Neural cell (in vitro differentiated cells): ENCODE measurements at regions not wholly inside any gene's neighbourhood (a gene's known extent, or its start where the extent isn't known, plus 50 kb on each side); places are given as distances from the start of the nearest gene placed in this dataset.

ENCODE experiments used
- H2AFZ ChIP-seq: fragments of 200-600, 300-800 bp; sonication (generic), shearing (Covaris generic); 2 replicates; pipeline ENCODE4 v1.6.0; 2014; ENCODE audit warnings: low read depth, mild to moderate bottlenecking, antibody characterized with exemption, low read length, moderate library complexity
- H3F3A ChIP-seq: fragments of 200-600 bp; shearing (Covaris generic); 2 replicates; pipeline ENCODE4 v1.6.1; 2016; ENCODE audit warnings: mild to moderate bottlenecking, moderate library complexity, mixed read lengths, antibody characterized with exemption, low read length; ENCODE audit not compliant: insufficient read depth, poor library complexity, severe bottlenecking
- H3K27ac ChIP-seq: fragments of 200-600, 300-800 bp; sonication (generic), shearing (Covaris generic); 2 replicates; pipeline ENCODE4 v1.5.1; 2014; ENCODE audit warnings: mild to moderate bottlenecking, low read length, moderate library complexity
- H3K27me3 ChIP-seq: fragments of 300-800, 200-600 bp; sonication (generic), shearing (Covaris generic); 2 replicates; pipeline ENCODE4 v1.6.0; 2014; ENCODE audit warnings: mild to moderate bottlenecking, low read depth, low read length, moderate library complexity; ENCODE audit not compliant: insufficient read depth
- H3K36me3 ChIP-seq: fragments of 300-800, 200-600 bp; sonication (generic), shearing (Covaris generic); 2 replicates; pipeline ENCODE4 v1.5.1; 2014; ENCODE audit warnings: mild to moderate bottlenecking, antibody characterized with exemption, low read length, moderate library complexity; ENCODE audit not compliant: insufficient read depth
- H3K4me2 ChIP-seq: fragments of 300-800, 200-600 bp; sonication (generic), shearing (Covaris generic); 2 replicates; pipeline ENCODE4 v1.6.0; 2014; ENCODE audit warnings: mild to moderate bottlenecking, low read length
- H3K4me3 ChIP-seq: fragments of 300-800, 200-600 bp; sonication (generic), shearing (Covaris generic); 2 replicates; pipeline ENCODE4 v1.5.1; 2014; ENCODE audit warnings: mild to moderate bottlenecking, low read length, moderate library complexity
- H3K79me2 ChIP-seq: fragments of 200-600 bp; shearing (Covaris generic); replicated peaks from 2 replicates; pipeline ENCODE4 v1.6.0; 2014; ENCODE audit warnings: mild to moderate bottlenecking, low read length, moderate library complexity; ENCODE audit not compliant: insufficient read depth
- H3K9ac ChIP-seq: fragments of 300-800, 200-600 bp; sonication (generic), shearing (Covaris generic); 2 replicates; pipeline ENCODE4 v1.6.1; 2016; ENCODE audit warnings: mild to moderate bottlenecking, low read length, mixed read lengths
- H3K9me2 ChIP-seq: fragments of 200-600 bp; shearing (Covaris generic); 2 replicates; pipeline ENCODE4 v1.6.1; 2016; ENCODE audit warnings: mild to moderate bottlenecking, low read length, mixed read lengths; ENCODE audit not compliant: insufficient read depth
- H3K9me3 ChIP-seq: fragments of 200-600, 300-800 bp; sonication (generic), shearing (Covaris generic); 2 replicates; pipeline ENCODE4 v1.6.1; 2016; ENCODE audit warnings: mild to moderate bottlenecking, mixed run types, low read length, moderate library complexity, mixed read lengths
- H4K20me1 ChIP-seq: fragments of 200-600 bp; shearing (Covaris generic); 2 replicates; pipeline ENCODE4 v1.6.1; 2016; ENCODE audit warnings: mild to moderate bottlenecking, mixed run types; ENCODE audit not compliant: insufficient read depth
- EP300 ChIP-seq: fragments of 450-650 bp; conservative IDR thresholded peaks from 2 replicates; pipeline ENCODE4 v1.6.1; 2014; ENCODE audit warnings: antibody characterized with exemption, mild to moderate bottlenecking, moderate library complexity; ENCODE audit not compliant: poor library complexity, severe bottlenecking
- EZH2 ChIP-seq: fragments of 200-600, 300-800 bp; shearing (Covaris generic), sonication (generic); IDR thresholded peaks from 2 replicates; pipeline ENCODE4 v1.6.1; 2014; ENCODE audit warnings: antibody characterized with exemption, low read length, borderline replicate concordance, mild to moderate bottlenecking; ENCODE audit not compliant: insufficient read depth, poor library complexity, severe bottlenecking
- MXI1 ChIP-seq: fragments of 450-650 bp; conservative IDR thresholded peaks from 2 replicates; pipeline ENCODE4 v1.6.1; 2014; ENCODE audit warnings: antibody characterized with exemption, mild to moderate bottlenecking; ENCODE audit not compliant: poor library complexity, severe bottlenecking
- POLR2AphosphoS5 ChIP-seq: IDR thresholded peaks from 2 replicates; pipeline ENCODE4 v1.6.1; 2012
- RAD21 ChIP-seq: fragments of 450-650 bp; conservative IDR thresholded peaks from 2 replicates; pipeline ENCODE4 v1.6.1; 2014; ENCODE audit warnings: antibody characterized with exemption, mild to moderate bottlenecking, moderate library complexity
- SMC3 ChIP-seq: fragments of 450-650 bp; conservative IDR thresholded peaks from 2 replicates; pipeline ENCODE4 v1.6.1; 2014; ENCODE audit warnings: antibody characterized with exemption, mild to moderate bottlenecking, moderate library complexity; ENCODE audit not compliant: poor library complexity
- TAF1 ChIP-seq: IDR thresholded peaks from 2 replicates; pipeline ENCODE4 v1.6.1; 2012; ENCODE audit warnings: low read depth
- TF ChIP-seq, protein P1 (sequence below): fragments of 450-650 bp; IDR thresholded peaks from 2 replicates; pipeline ENCODE4 v1.5.1; 2014; ENCODE audit warnings: antibody characterized with exemption, mild to moderate bottlenecking, moderate library complexity; ENCODE audit not compliant: poor library complexity, severe bottlenecking
- TF ChIP-seq, protein P2 (sequence below): IDR thresholded peaks from 2 replicates; pipeline ENCODE4 v1.6.1; 2012; ENCODE audit warnings: borderline replicate concordance

DNA sequence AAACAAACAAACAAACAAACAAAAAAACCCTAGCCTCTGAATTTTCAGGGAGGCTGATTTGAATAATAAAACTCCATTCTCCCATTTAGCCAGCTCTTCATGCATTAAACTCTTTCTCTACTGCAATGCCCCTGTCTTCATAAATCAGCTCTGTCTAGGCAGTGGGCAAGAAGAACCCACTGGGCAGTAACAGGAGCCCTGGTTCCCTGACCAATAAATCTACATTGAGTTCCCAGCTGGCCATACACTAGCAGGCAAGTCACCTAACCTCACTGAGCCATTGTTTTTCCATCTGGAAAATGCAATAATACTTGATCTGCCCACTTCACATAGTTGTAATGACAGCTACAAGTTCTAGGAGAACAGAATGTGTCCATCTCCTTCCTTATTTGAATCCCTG, 57.6 kb upstream of the YPEL5 start:
- H3K27me3 ChIP-seq = no peaks in the 10 kb centered on the region

DNA sequence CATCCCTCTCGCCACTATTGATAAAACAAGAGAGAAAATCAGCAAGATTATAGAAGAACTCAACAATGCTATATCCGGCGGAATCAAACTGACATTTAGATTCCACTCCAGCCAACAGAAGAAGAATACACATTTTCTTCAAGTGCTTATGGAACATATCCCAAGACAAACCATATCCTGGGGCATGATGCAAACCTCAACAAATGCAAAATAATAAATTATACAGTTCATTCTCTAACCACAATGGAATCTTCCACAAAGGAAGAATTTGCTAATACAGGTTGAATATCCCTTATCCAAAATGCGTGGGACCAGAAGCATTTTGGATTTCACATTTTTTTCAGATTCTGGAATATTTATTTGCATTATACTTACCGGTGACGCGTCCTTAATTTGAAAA, 51.4 kb upstream of the YPEL5 start:
- no peak overlapping the region for H3K9ac ChIP-seq
- no peaks in the 10 kb centered on the region for H3K79me2 ChIP-seq
- H4K20me1 ChIP-seq = no peaks in the 10 kb centered on the region
- no peak overlapping the region for H3K4me3 ChIP-seq
- H2AFZ ChIP-seq = no peak overlapping the region
- H3K27ac ChIP-seq = no peak overlapping the region
- no peak for TF ChIP-seq RAD21
- TF ChIP-seq, protein P1, sequence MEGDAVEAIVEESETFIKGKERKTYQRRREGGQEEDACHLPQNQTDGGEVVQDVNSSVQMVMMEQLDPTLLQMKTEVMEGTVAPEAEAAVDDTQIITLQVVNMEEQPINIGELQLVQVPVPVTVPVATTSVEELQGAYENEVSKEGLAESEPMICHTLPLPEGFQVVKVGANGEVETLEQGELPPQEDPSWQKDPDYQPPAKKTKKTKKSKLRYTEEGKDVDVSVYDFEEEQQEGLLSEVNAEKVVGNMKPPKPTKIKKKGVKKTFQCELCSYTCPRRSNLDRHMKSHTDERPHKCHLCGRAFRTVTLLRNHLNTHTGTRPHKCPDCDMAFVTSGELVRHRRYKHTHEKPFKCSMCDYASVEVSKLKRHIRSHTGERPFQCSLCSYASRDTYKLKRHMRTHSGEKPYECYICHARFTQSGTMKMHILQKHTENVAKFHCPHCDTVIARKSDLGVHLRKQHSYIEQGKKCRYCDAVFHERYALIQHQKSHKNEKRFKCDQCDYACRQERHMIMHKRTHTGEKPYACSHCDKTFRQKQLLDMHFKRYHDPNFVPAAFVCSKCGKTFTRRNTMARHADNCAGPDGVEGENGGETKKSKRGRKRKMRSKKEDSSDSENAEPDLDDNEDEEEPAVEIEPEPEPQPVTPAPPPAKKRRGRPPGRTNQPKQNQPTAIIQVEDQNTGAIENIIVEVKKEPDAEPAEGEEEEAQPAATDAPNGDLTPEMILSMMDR = no peak
- no peak for TF ChIP-seq TAF1
- TF ChIP-seq, protein P2, sequence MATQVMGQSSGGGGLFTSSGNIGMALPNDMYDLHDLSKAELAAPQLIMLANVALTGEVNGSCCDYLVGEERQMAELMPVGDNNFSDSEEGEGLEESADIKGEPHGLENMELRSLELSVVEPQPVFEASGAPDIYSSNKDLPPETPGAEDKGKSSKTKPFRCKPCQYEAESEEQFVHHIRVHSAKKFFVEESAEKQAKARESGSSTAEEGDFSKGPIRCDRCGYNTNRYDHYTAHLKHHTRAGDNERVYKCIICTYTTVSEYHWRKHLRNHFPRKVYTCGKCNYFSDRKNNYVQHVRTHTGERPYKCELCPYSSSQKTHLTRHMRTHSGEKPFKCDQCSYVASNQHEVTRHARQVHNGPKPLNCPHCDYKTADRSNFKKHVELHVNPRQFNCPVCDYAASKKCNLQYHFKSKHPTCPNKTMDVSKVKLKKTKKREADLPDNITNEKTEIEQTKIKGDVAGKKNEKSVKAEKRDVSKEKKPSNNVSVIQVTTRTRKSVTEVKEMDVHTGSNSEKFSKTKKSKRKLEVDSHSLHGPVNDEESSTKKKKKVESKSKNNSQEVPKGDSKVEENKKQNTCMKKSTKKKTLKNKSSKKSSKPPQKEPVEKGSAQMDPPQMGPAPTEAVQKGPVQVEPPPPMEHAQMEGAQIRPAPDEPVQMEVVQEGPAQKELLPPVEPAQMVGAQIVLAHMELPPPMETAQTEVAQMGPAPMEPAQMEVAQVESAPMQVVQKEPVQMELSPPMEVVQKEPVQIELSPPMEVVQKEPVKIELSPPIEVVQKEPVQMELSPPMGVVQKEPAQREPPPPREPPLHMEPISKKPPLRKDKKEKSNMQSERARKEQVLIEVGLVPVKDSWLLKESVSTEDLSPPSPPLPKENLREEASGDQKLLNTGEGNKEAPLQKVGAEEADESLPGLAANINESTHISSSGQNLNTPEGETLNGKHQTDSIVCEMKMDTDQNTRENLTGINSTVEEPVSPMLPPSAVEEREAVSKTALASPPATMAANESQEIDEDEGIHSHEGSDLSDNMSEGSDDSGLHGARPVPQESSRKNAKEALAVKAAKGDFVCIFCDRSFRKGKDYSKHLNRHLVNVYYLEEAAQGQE = no peak
- no peak for TF ChIP-seq POLR2AphosphoS5
- no peak for TF ChIP-seq SMC3
- TF ChIP-seq EP300 = no peak
- TF ChIP-seq MXI1 = no peak
- TF ChIP-seq EZH2 = no peak
- H3K27me3 ChIP-seq = no peaks in the 10 kb centered on the region
- H3F3A ChIP-seq = no peaks in the 10 kb centered on the region
- H3K9me2 ChIP-seq = no peaks in the 10 kb centered on the region
- H3K36me3 ChIP-seq = no peaks in the 10 kb centered on the region
- no peak overlapping the region for H3K4me2 ChIP-seq
- H3K9me3 ChIP-seq = no peaks in the 10 kb centered on the region

More for the DNA sequence above, 57.6 kb upstream of the YPEL5 start:
- H3K9me3 ChIP-seq = no peaks in the 10 kb centered on the region
- no peaks in the 10 kb centered on the region for H3F3A ChIP-seq
- H3K4me3 ChIP-seq = no peak overlapping the region
- H3K4me2 ChIP-seq = no peak overlapping the region
- no peaks in the 10 kb centered on the region for H3K36me3 ChIP-seq
- H2AFZ ChIP-seq = no peak overlapping the region
- no peak for TF ChIP-seq MXI1
- no peak overlapping the region for H3K27ac ChIP-seq
- no peak overlapping the region for H3K9ac ChIP-seq
- H4K20me1 ChIP-seq = no peaks in the 10 kb centered on the region
- H3K9me2 ChIP-seq = no peaks in the 10 kb centered on the region
- H3K79me2 ChIP-seq = no peaks in the 10 kb centered on the region

DNA sequence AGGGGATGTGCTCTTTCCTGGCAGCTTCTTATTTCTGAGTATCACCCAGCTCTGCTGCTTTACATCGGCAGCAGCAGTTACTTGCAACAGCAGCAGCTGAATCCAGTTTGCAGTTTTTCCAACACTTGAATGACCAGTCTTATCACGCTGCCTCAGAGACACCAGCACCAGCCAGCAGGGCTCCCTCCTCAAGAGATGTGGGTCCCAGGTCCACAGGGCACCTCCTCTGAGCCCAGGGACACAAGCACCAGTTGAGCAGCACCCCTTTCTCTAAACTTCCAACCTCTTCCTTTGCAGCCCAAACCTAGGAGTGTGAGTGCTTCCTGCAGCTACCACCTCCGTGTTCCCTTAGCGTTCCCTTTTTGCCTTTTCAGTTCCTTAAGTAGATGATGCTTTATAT, 50.4 kb upstream of the YPEL5 start:
- no peaks in the 10 kb centered on the region for H3K79me2 ChIP-seq
- H3K27me3 ChIP-seq = no peaks in the 10 kb centered on the region
- H4K20me1 ChIP-seq = no peaks in the 10 kb centered on the region
- H3K9me2 ChIP-seq = no peaks in the 10 kb centered on the region
- H3K4me2 ChIP-seq = no peak overlapping the region
- TF ChIP-seq TAF1 (no peak), EZH2 (no peak), RAD21 (no peak), POLR2AphosphoS5 (no peak), EP300 (no peak), MXI1 (no peak), SMC3 (no peak)
- TF ChIP-seq, protein P1 = no peak
- TF ChIP-seq, protein P2 = no peak
- H3K27ac ChIP-seq = no peak overlapping the region
- H3F3A ChIP-seq = no peaks in the 10 kb centered on the region
- no peak overlapping the region for H3K4me3 ChIP-seq
- no peaks in the 10 kb centered on the region for H3K36me3 ChIP-seq
- no peak overlapping the region for H2AFZ ChIP-seq
- no peak overlapping the region for H3K9ac ChIP-seq
- H3K9me3 ChIP-seq = no peaks in the 10 kb centered on the region
